Activated CD4-positive, alpha-beta memory T cell treated with anti-CD3 and anti-CD28 coated beads for 36 hours (primary cell): ENCODE measurements at regions not wholly inside any gene's neighbourhood (a gene's known extent, or its start where the extent isn't known, plus 50 kb on each side); places are given as distances from the start of the nearest gene placed in this dataset.
"Not testable (repeated sequence)": the region's sequence is repeated elsewhere in the genome, so short reads cannot be mapped to it uniquely, and the experiment has no call there.

Experiments used
- CTCF ChIA-PET: fragments of 350-600 bp; sonication (Branson Sonifier 250); formaldehyde crosslinking; loops from one replicate; lab custom pipeline; 2021; ENCODE audit warnings: antibody characterized with exemption, inconsistent platforms; lab: Charles Lee
- POLR2A ChIA-PET: fragments of 350-600 bp; sonication (Branson Sonifier 250); formaldehyde crosslinking; loops from one replicate; lab custom pipeline; 2021; ENCODE audit warnings: antibody characterized with exemption; lab: Charles Lee
- DNase-seq: peaks from one replicate; pipeline ENCODE4 v3.0.0-alpha.2; 2020
- H3K27ac Mint-ChIP-seq: one replicate; pipeline ENCODE4 v1.8.0; 2021; ENCODE audit warnings: mixed read lengths
- H3K27me3 Mint-ChIP-seq: one replicate; pipeline ENCODE4 v1.8.0; 2021; ENCODE audit warnings: mixed read lengths
- H3K36me3 Mint-ChIP-seq: one replicate; pipeline ENCODE4 v1.8.0; 2021; ENCODE audit warnings: mixed read lengths
- H3K4me1 Mint-ChIP-seq: one replicate; pipeline ENCODE4 v1.8.0; 2021; ENCODE audit warnings: low read depth, mixed read lengths
- H3K4me3 Mint-ChIP-seq: one replicate; pipeline ENCODE4 v1.8.0; 2021; ENCODE audit warnings: mild to moderate bottlenecking, mixed read lengths
- H3K9me3 Mint-ChIP-seq: one replicate; pipeline ENCODE4 v1.8.0; 2021; ENCODE audit warnings: mixed read lengths
- intact Hi-C: fragments of 100-400 bp; cut with micrococcal nuclease; formaldehyde crosslinking; loops from one replicate; pipeline ENCODE4 v1.15.1; 2023

DNA sequence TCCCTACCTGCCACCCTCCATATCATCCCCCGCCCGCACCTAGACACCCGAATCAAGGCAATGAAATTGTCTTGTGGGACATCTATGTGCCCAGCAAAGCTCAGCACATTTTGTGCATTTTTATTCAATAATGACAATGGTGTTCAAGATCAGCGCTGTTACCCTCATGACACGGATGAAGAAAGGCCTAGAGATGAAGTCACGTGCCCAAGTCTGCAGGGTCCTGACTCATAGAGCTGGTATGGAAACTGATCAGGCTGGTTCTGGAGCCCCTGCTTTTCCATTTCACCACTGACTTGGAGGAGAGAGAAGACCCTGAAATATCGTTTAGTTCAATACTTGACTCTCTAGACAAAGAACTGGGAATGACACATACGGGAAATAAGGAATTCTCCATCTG is 136.2 kb downstream of the KLRB1 start:
- H3K27me3 Mint-ChIP-seq, H3K36me3 Mint-ChIP-seq, DNase-seq, POLR2A ChIA-PET, CTCF ChIA-PET, H3K9me3 Mint-ChIP-seq, H3K27ac Mint-ChIP-seq, intact Hi-C loops, H3K4me3 Mint-ChIP-seq: not testable (repeated sequence)
- peaks cover 27% of the 10 kb centered on the region for H3K4me1 Mint-ChIP-seq

GRCh38 chr12:9470367-9470766 is 137.3 kb downstream of the KLRB1 start:
- H3K9me3 Mint-ChIP-seq, POLR2A ChIA-PET, H3K27me3 Mint-ChIP-seq, H3K4me3 Mint-ChIP-seq, H3K36me3 Mint-ChIP-seq, intact Hi-C loops: not testable (repeated sequence)
- DNase-seq: peak; percentile 29
- Mint-ChIP-seq H3K27ac (peak overlapping the region; percentile 39), H3K4me1 (peaks cover 27% of the 10 kb centered on the region)
- CTCF ChIA-PET: interaction anchor here (2.5 kb wide), 1 partner anchor 238 kb away, joined by 9 read pairs; no protein-coding TSS in a partner anchor

GRCh38 chr12:9469956-9470355 is 137.8 kb downstream of the KLRB1 start:
- H3K27me3 Mint-ChIP-seq, DNase-seq, H3K4me3 Mint-ChIP-seq, intact Hi-C loops, H3K36me3 Mint-ChIP-seq, H3K9me3 Mint-ChIP-seq: not testable (repeated sequence)
- ChIA-PET CTCF (interaction anchor here (2.5 kb wide), 1 partner anchor 239 kb away, joined by 9 read pairs; no protein-coding TSS in a partner anchor), POLR2A (interaction anchor here (0.9 kb wide), 1 partner anchor 20 kb away, joined by 3 read pairs; no protein-coding TSS in a partner anchor)
- Mint-ChIP-seq H3K27ac (peak overlapping the region; percentile 39), H3K4me1 (peaks cover 27% of the 10 kb centered on the region)

GRCh38 chr12:9469463-9469862 is 138.3 kb downstream of the KLRB1 start:
- H3K9me3 Mint-ChIP-seq, H3K27ac Mint-ChIP-seq, intact Hi-C loops, H3K36me3 Mint-ChIP-seq, H3K4me3 Mint-ChIP-seq, H3K27me3 Mint-ChIP-seq, DNase-seq: not testable (repeated sequence)
- ChIA-PET CTCF (interaction anchor here (0.6 to 2.5 kb wide), 6 partner anchors 95 to 239 kb away, joined by 3 to 9 read pairs (median 4); no protein-coding TSS in a partner anchor), POLR2A (interaction anchor here (0.9 kb wide), 1 partner anchor 19 kb away, joined by 3 read pairs; no protein-coding TSS in a partner anchor)
- peaks cover 27% of the 10 kb centered on the region for H3K4me1 Mint-ChIP-seq

DNA sequence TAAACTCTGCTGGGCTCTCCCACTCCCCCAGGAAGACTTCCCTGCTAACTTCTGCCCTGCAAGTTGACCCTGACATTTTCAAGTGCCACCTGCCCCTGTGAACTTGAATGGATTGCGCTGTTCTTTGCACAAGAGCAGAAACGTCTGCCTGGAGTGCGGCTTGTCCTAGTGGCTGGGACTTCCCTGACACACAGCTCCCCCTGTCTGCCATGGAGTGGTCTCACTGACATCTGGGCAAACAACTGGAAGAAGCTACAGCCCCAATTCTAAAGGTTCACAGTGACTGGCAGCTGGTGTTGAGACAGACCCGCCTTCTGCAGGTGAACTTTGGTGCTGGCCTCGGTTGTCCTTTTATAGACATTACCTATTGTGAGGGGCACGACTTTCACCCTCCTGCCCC is 138.7 kb downstream of the KLRB1 start:
- peaks cover 27% of the 10 kb centered on the region for H3K4me1 Mint-ChIP-seq
- CTCF ChIA-PET: interaction anchor here (0.6 to 2.5 kb wide), 6 partner anchors 94 to 240 kb away, joined by 3 to 9 read pairs (median 4); no protein-coding TSS in a partner anchor
- H3K27ac Mint-ChIP-seq, intact Hi-C loops, H3K4me3 Mint-ChIP-seq, H3K36me3 Mint-ChIP-seq, H3K27me3 Mint-ChIP-seq, H3K9me3 Mint-ChIP-seq: not testable (repeated sequence)
- DNase-seq: peak; percentile 42
- POLR2A ChIA-PET: interaction anchor here (0.9 kb wide), 1 partner anchor 19 kb away, joined by 3 read pairs; no protein-coding TSS in a partner anchor

DNA sequence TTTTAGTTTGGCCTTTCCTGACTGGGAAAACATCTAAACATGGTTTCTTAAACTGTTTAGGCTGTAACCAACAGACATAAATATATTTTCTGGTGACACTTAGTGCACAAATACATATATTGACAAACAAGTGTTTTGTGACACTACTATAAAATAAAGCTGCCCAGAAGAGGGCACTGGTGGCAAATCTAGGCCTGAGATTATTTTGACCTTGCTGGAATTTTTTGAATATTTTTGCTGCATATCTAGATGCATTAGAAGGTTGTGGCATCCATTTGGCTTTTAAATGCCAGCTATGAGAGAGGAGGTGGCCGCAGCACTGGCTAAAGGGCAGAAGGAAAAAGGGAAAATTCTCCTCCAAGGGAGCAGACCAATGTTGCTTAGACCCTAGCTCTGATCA is 139.6 kb downstream of the KLRB1 start:
- CTCF ChIA-PET: interaction anchor here (0.6 to 2.5 kb wide), 4 partner anchors 147 to 534 kb away, joined by 3 to 9 read pairs (median 5); no protein-coding TSS in a partner anchor
- H3K27me3 Mint-ChIP-seq, H3K36me3 Mint-ChIP-seq, H3K9me3 Mint-ChIP-seq, H3K27ac Mint-ChIP-seq, DNase-seq, intact Hi-C loops, POLR2A ChIA-PET, H3K4me3 Mint-ChIP-seq: not testable (repeated sequence)
- peaks cover 27% of the 10 kb centered on the region for H3K4me1 Mint-ChIP-seq

- Mint-ChIP-seq H3K27ac (no peak overlapping the region), H3K4me3 (no peak overlapping the region), H3K27me3 (no peaks in the 10 kb centered on the region), H3K4me1 (peaks cover 11% of the 10 kb centered on the region), H3K36me3 (no peaks in the 10 kb centered on the region), H3K9me3 (no peaks in the 10 kb centered on the region)
- no peak for DNase-seq
- intact Hi-C loops: no loop called here
- POLR2A ChIA-PET: no interaction called here
- CTCF ChIA-PET: no interaction called here
Measured at GRCh38 chr12:9464408-9464807, 143.3 kb downstream of the KLRB1 start.

GRCh38 chr12:9455516-9455915 is 152.2 kb downstream of the KLRB1 start:
- intact Hi-C loops, H3K27me3 Mint-ChIP-seq, H3K9me3 Mint-ChIP-seq, H3K4me3 Mint-ChIP-seq, H3K27ac Mint-ChIP-seq, H3K4me1 Mint-ChIP-seq, CTCF ChIA-PET, DNase-seq, H3K36me3 Mint-ChIP-seq, POLR2A ChIA-PET: not testable (repeated sequence)

DNA sequence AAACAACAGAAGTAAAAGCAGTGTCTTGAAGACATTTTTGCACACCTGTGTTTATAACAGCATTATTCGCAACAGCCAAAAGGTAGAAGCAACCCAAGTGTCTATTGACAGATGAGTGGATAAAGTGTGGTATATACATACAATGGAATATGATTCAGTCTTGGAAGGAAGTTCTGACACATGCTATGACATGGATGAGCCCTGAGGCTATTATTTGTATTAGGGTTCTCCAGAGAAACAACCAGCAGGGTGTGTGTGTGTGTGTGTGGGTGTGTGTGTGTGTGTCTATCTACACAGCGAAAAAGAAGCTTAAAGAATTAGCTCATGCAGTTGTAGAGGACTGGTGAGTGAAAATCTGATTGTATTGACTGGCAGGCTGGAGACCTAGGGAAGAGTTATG is 153.7 kb downstream of the KLRB1 start:
- CTCF ChIA-PET, intact Hi-C loops, H3K9me3 Mint-ChIP-seq, H3K36me3 Mint-ChIP-seq, H3K4me1 Mint-ChIP-seq, H3K4me3 Mint-ChIP-seq, DNase-seq, POLR2A ChIA-PET, H3K27ac Mint-ChIP-seq, H3K27me3 Mint-ChIP-seq: not testable (repeated sequence)

DNA sequence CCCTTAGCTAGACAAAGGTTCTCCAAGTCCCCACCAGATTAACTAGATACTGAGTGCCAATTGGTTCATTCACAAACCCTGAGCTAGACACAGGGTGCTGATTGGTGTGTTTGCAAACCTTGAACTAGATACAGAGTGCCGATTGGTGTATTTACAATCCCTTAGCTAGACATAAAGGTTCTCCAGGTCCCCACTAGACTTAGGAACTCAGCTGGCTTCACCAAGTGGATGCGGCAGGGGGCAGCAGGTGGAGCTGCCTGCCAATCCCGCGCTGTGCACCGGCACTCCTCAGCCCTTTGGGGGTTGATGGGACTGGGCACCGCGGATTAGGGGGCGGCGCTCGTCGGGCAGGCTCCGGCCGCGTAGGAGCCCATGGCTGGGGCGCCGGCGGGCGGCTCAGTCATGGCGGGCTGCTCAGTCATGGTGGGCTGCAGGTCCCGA is 157.6 kb downstream of the KLRB1 start:
- H3K36me3 Mint-ChIP-seq, CTCF ChIA-PET, H3K27me3 Mint-ChIP-seq, H3K9me3 Mint-ChIP-seq, H3K27ac Mint-ChIP-seq, intact Hi-C loops: not testable (repeated sequence)
- POLR2A ChIA-PET: interaction anchor here (1.1 to 1.6 kb wide), 2 partner anchors 19 to 212 kb away, joined by 3 to 4 read pairs; no protein-coding TSS in a partner anchor
- Mint-ChIP-seq H3K4me3 (peak overlapping the region; percentile 97), H3K4me1 (peaks cover 13% of the 10 kb centered on the region)
- peak; percentile 45 for DNase-seq

DNA sequence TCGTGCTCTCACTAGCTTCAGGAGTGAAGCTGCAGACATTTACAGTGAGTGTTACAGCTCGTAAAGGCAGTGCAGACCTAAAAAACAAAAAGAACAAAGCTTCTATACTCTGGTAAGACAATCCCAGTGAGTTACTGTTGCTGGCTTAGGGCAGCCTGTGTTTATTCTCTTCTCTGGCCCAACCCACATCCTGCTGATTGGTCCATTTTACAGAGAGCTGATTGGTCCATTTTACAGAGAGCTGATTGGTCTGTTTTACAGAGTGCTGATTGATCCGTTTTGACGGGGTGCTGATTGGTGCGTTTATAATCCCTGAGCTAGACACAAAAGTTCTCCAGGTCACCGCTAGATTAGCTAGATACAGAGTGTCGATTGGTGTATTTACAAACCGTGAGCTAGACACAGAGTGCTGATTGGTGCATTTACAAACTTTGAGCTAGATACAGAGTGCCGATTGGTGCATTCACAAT is 158.0 kb downstream of the KLRB1 start:
- POLR2A ChIA-PET: interaction anchor here (1.1 to 1.6 kb wide), 2 partner anchors 20 to 213 kb away, joined by 3 to 4 read pairs; no protein-coding TSS in a partner anchor
- DNase-seq: peak; percentile 17
- H3K27ac Mint-ChIP-seq, H3K27me3 Mint-ChIP-seq, CTCF ChIA-PET, intact Hi-C loops, H3K36me3 Mint-ChIP-seq, H3K9me3 Mint-ChIP-seq: not testable (repeated sequence)
- peaks cover 13% of the 10 kb centered on the region for H3K4me1 Mint-ChIP-seq
- H3K4me3 Mint-ChIP-seq: peak overlapping the region; percentile 97

- H3K4me3 Mint-ChIP-seq: peak overlapping the region; percentile 97
- H3K4me1 Mint-ChIP-seq: peaks cover 13% of the 10 kb centered on the region
- ChIA-PET POLR2A (interaction anchor here (1.6 kb wide), 1 partner anchor 213 kb away, joined by 4 read pairs; no protein-coding TSS in a partner anchor), CTCF (interaction anchor here (1.5 kb wide), 1 partner anchor 259 kb away, joined by 3 read pairs; no protein-coding TSS in a partner anchor)
- H3K27ac Mint-ChIP-seq: no peak overlapping the region
- DNase-seq: no peak
- intact Hi-C loops: no loop called here
- no peaks in the 10 kb centered on the region for H3K27me3 Mint-ChIP-seq
- peaks cover 7% of the 10 kb centered on the region for H3K36me3 Mint-ChIP-seq
- H3K9me3 Mint-ChIP-seq: peaks cover 7% of the 10 kb centered on the region
Measured at GRCh38 chr12:9449181-9449580, 158.5 kb downstream of the KLRB1 start.
